GM23338 (cell line): ENCODE measurements at regions not wholly inside any gene's neighbourhood (a gene's known extent, or its start where the extent isn't known, plus 50 kb on each side); places are given as distances from the start of the nearest gene placed in this dataset.
A peak's percentile ranks its signal among the peaks of the same experiment; 100 is the strongest.
"Not testable (repeated sequence)": the region's sequence is repeated elsewhere in the genome, so short reads cannot be mapped to it uniquely, and the experiment has no call there.

ENCODE experiments used
- ATAC-seq: fragments of 200-7000 bp; cut with Tn5 transposase; 3 replicates; pipeline ENCODE4 v1.9.1; 2020
- DNase-seq: peaks from one replicate; pipeline ENCODE4 v3.0.0-alpha.2; 2015; ENCODE audit warnings: low spot score
- H2AFZ ChIP-seq: fragments of 200-600 bp; sonication (generic); 2 replicates; pipeline ENCODE4 v1.8.0; 2016; ENCODE audit warnings: antibody characterized with exemption, mild to moderate bottlenecking, moderate library complexity
- H3F3A ChIP-seq: fragments of 200-600 bp; sonication (generic); replicated peaks from 2 replicates; pipeline ENCODE4 v1.8.0; 2017; ENCODE audit warnings: antibody characterized with exemption, mixed run types, low read depth
- H3K27ac ChIP-seq: fragments of 200-600 bp; sonication (generic); 2 replicates; pipeline ENCODE4 v1.6.1; 2016; ENCODE audit warnings: low read depth
- H3K27me3 ChIP-seq: fragments of 200-600 bp; sonication (generic); 2 replicates; pipeline ENCODE4 v1.8.0; 2016; ENCODE audit warnings: mild to moderate bottlenecking, mixed run types, moderate library complexity; ENCODE audit not compliant: insufficient read depth
- H3K36me3 ChIP-seq: fragments of 200-600 bp; sonication (generic); 2 replicates; pipeline ENCODE4 v1.8.0; 2016; ENCODE audit warnings: mild to moderate bottlenecking; ENCODE audit not compliant: insufficient read depth
- H3K4me1 ChIP-seq: fragments of 200-600 bp; sonication (generic); 2 replicates; pipeline ENCODE4 v1.8.0; 2016; ENCODE audit warnings: mild to moderate bottlenecking, moderate library complexity; ENCODE audit not compliant: insufficient read depth
- H3K4me2 ChIP-seq: fragments of 200-600 bp; sonication (generic); 2 replicates; pipeline ENCODE4 v1.7.1; 2017; ENCODE audit warnings: mixed run types
- H3K4me3 ChIP-seq: fragments of 200-600 bp; sonication (generic); 2 replicates; pipeline ENCODE4 v1.6.1; 2016; ENCODE audit warnings: mixed run types
- H3K79me2 ChIP-seq: fragments of 200-600 bp; sonication (generic); replicated peaks from 2 replicates; pipeline ENCODE4 v1.8.0; 2017; ENCODE audit warnings: mild to moderate bottlenecking; ENCODE audit not compliant: insufficient read depth
- H3K9me2 ChIP-seq: fragments of 200-600 bp; sonication (generic); 2 replicates; pipeline ENCODE4 v1.8.0; 2017; ENCODE audit not compliant: insufficient read depth
- H4K20me1 ChIP-seq: fragments of 200-600 bp; sonication (generic); replicated peaks from 2 replicates; pipeline ENCODE4 v1.8.0; 2017; ENCODE audit warnings: mild to moderate bottlenecking; ENCODE audit not compliant: insufficient read depth
- H3K27ac Mint-ChIP-seq: 2 replicates; pipeline ENCODE4 v1.8.0; 2020; ENCODE audit warnings: inconsistent platforms, mild to moderate bottlenecking, moderate library complexity, mixed read lengths
- H3K27me3 Mint-ChIP-seq: 3 replicates; pipeline ENCODE4 v1.8.0; 2022; ENCODE audit warnings: low read depth, mild to moderate bottlenecking, moderate library complexity, mixed read lengths, inconsistent platforms; ENCODE audit not compliant: insufficient read depth, poor library complexity
- H3K36me3 Mint-ChIP-seq: 3 replicates; pipeline ENCODE4 v1.8.0; 2021; ENCODE audit warnings: low read depth, mild to moderate bottlenecking, inconsistent platforms, moderate library complexity, mixed read lengths
- H3K4me1 Mint-ChIP-seq: 3 replicates; pipeline ENCODE4 v1.8.0; 2020; ENCODE audit warnings: mild to moderate bottlenecking, inconsistent platforms, mixed read lengths
- H3K4me3 Mint-ChIP-seq: 3 replicates; pipeline ENCODE4 v1.8.0; 2021; ENCODE audit warnings: moderate library complexity, mild to moderate bottlenecking, inconsistent platforms, mixed read lengths
- H3K9me3 Mint-ChIP-seq: 3 replicates; pipeline ENCODE4 v1.8.0; 2020; ENCODE audit warnings: moderate library complexity, mild to moderate bottlenecking, inconsistent platforms, mixed read lengths
- CREB1 ChIP-seq: fragments of 250-450 bp; sonication (Bioruptor Pico); IDR thresholded peaks from 2 replicates; pipeline ENCODE4 v1.5.0; 2020; ENCODE audit warnings: low read depth, mild to moderate bottlenecking, moderate library complexity
- CTCF ChIP-seq, 2 experiments: fragments of 200-600 bp in 1 of 2; sonication (generic) in 1 of 2; conservative IDR thresholded peaks; 2 replicates each; pipeline versions ENCODE4 v1.5.1 to v1.6.1; 2016 to 2017; ENCODE audit warnings: antibody characterized with exemption in 2 of 2, low read depth in 2 of 2, mild to moderate bottlenecking in 2 of 2, moderate library complexity in 1 of 2
- EZH2 ChIP-seq: fragments of 200-600 bp; sonication (generic); IDR thresholded peaks from one replicate; pipeline ENCODE4 v1.8.0; 2017; ENCODE audit warnings: antibody characterized with exemption, mild to moderate bottlenecking, low read depth; ENCODE audit not compliant: unreplicated experiment
- EZH2phosphoT487 ChIP-seq: fragments of 200-600 bp; sonication (generic); IDR thresholded peaks from one replicate; pipeline ENCODE4 v1.8.1; 2018; ENCODE audit warnings: antibody characterized with exemption; ENCODE audit not compliant: unreplicated experiment
- JUNB ChIP-seq: IDR thresholded peaks from one replicate; pipeline ENCODE4 v1.6.1; 2016; ENCODE audit warnings: antibody characterized with exemption; ENCODE audit not compliant: unreplicated experiment
- NANOG ChIP-seq: IDR thresholded peaks from 2 replicates; pipeline ENCODE4 v1.6.1; 2016; ENCODE audit warnings: antibody characterized with exemption, borderline replicate concordance
- POLR2AphosphoS5 ChIP-seq: IDR thresholded peaks from 2 replicates; pipeline ENCODE4 v1.6.1; 2016; ENCODE audit warnings: antibody characterized with exemption, low read depth
- ZNF331 ChIP-seq: fragments of 250-450 bp; sonication (Bioruptor Pico); IDR thresholded peaks from 2 replicates; pipeline ENCODE4 v1.5.0; 2020; ENCODE audit warnings: low read depth, mild to moderate bottlenecking, moderate library complexity
- ZNF462 ChIP-seq: fragments of 250-450 bp; sonication (Bioruptor Pico); IDR thresholded peaks from 2 replicates; pipeline ENCODE4 v1.5.0; 2020; ENCODE audit warnings: mild to moderate bottlenecking, moderate library complexity

GRCh38 chr1:87436115-87436514 lies 107.4 kb downstream of the LMO4 start:
- H3K4me1 Mint-ChIP-seq = peaks cover 24% of the 10 kb centered on the region
- not testable (repeated sequence) for H3K36me3 Mint-ChIP-seq, H4K20me1 ChIP-seq, H3K9me2 ChIP-seq, H3K27ac Mint-ChIP-seq, H3K4me3 Mint-ChIP-seq, H3F3A ChIP-seq, H3K27me3 Mint-ChIP-seq, H3K27me3 ChIP-seq, H3K79me2 ChIP-seq, H3K36me3 ChIP-seq, H2AFZ ChIP-seq, H3K9me3 Mint-ChIP-seq, H3K4me2 ChIP-seq, H3K4me3 ChIP-seq, H3K27ac ChIP-seq, DNase-seq, ATAC-seq
- peaks cover 16% of the 10 kb centered on the region for H3K4me1 ChIP-seq

- no peak for DNase-seq
- no peak overlapping the region for H3K27ac Mint-ChIP-seq
- Histone ChIP-seq H3K36me3 (no peaks in the 10 kb centered on the region), H3K4me2 (0 out of 2 replicates have a peak overlapping the region, but pooled peaks have one; percentile 26), H3K27me3 (no peaks in the 10 kb centered on the region), H4K20me1 (no peaks in the 10 kb centered on the region), H2AFZ (no peak overlapping the region; the same call in 1 of the 2 replicates), H3K9me2 (0 out of 2 replicates have a peak, but pooled peaks cover 2% of the 10 kb centered on the region), H3K4me1 (peaks cover 16% of the 10 kb centered on the region), H3F3A (no peaks in the 10 kb centered on the region), H3K27ac (no peak overlapping the region), H3K4me3 (no peak overlapping the region), H3K79me2 (no peaks in the 10 kb centered on the region)
- H3K36me3 Mint-ChIP-seq = no peaks in the 10 kb centered on the region
- H3K9me3 Mint-ChIP-seq = no peaks in the 10 kb centered on the region
- peak; percentile 52 for ATAC-seq
- no peak overlapping the region for H3K4me3 Mint-ChIP-seq
- H3K27me3 Mint-ChIP-seq = peaks cover 7% of the 10 kb centered on the region
- peaks cover 24% of the 10 kb centered on the region for H3K4me1 Mint-ChIP-seq
- no peak for TF ChIP-seq JUNB
- TF ChIP-seq ZNF331 (CRISPR knock-in tag) = no peak
Measured at GRCh38 chr1:87436534-87436933, 107.9 kb downstream of the LMO4 start.

GRCh38 chr1:87437663-87438295 lies 109.1 kb downstream of the LMO4 start:
- DNase-seq (peak; percentile 14), ATAC-seq (no peak)
- Mint-ChIP-seq H3K4me3 (no peak overlapping the region), H3K27me3 (peaks cover 7% of the 10 kb centered on the region), H3K9me3 (peaks cover 1% of the 10 kb centered on the region; the same call in 1 of the 3 replicates), H3K36me3 (peaks cover 1% of the 10 kb centered on the region; the same call in 2 of the 3 replicates), H3K4me1 (peaks cover 24% of the 10 kb centered on the region), H3K27ac (no peak overlapping the region)
- Histone ChIP-seq H3K27me3 (no peaks in the 10 kb centered on the region), H3K79me2 (no peaks in the 10 kb centered on the region), H3K4me2 (peak overlapping the region; percentile 48; the same call in 1 of the 2 replicates), H4K20me1 (no peaks in the 10 kb centered on the region), H3K4me3 (no peak overlapping the region), H3K36me3 (no peaks in the 10 kb centered on the region), H2AFZ (no peak overlapping the region), H3K27ac (no peak overlapping the region), H3F3A (no peaks in the 10 kb centered on the region), H3K9me2 (peaks cover 5% of the 10 kb centered on the region; the same call in 1 of the 2 replicates), H3K4me1 (peaks cover 16% of the 10 kb centered on the region)
- TF ChIP-seq EZH2phosphoT487 (no peak), NANOG (no peak), CTCF (conservative IDR thresholded peaks at IDR 0.05; ENCODE audit: low read depth in 2 of 2) (no peak), EZH2 (no peak), JUNB (no peak), CREB1 (CRISPR knock-in tag) (no peak), ZNF462 (CRISPR knock-in tag) (no peak), POLR2AphosphoS5 (no peak)
